ENCODE measurements at regions not wholly inside any gene's neighbourhood (a gene's known extent, or its start where the extent isn't known, plus 50 kb on each side); places are given as distances from the start of the nearest gene placed in this dataset.
"Not testable (repeated sequence)": the region's sequence is repeated elsewhere in the genome, so short reads cannot be mapped to it uniquely, and the experiment has no call there.

GRCh38 chr4:23962462-23962861 lies 72.6 kb upstream of the PPARGC1A start:
- H3K27ac ChIP-seq (ENCODE audit: low read depth in 1 of 2, low read length in 2 of 2): no peak overlapping the region
- H3K9ac ChIP-seq (ENCODE audit: low read depth in 1 of 2, low read length in 2 of 2): no peak overlapping the region
- WGBS: 62% methylated on average over 2 of the region's 2 CpGs
- no peaks in the 10 kb centered on the region for H3K36me3 ChIP-seq (ENCODE audit: control insufficient read depth in 4 of 4, insufficient read depth in 3 of 4, low read depth in 1 of 4, low read length in 3 of 4)
- peaks cover 0 to 10% (median 1%) of the 10 kb centered on the region in 4 donors for H3K4me1 ChIP-seq (ENCODE audit: control insufficient read depth in 4 of 4, insufficient read depth in 4 of 4, low read length in 3 of 4)
- TF ChIP-seq, protein P1, sequence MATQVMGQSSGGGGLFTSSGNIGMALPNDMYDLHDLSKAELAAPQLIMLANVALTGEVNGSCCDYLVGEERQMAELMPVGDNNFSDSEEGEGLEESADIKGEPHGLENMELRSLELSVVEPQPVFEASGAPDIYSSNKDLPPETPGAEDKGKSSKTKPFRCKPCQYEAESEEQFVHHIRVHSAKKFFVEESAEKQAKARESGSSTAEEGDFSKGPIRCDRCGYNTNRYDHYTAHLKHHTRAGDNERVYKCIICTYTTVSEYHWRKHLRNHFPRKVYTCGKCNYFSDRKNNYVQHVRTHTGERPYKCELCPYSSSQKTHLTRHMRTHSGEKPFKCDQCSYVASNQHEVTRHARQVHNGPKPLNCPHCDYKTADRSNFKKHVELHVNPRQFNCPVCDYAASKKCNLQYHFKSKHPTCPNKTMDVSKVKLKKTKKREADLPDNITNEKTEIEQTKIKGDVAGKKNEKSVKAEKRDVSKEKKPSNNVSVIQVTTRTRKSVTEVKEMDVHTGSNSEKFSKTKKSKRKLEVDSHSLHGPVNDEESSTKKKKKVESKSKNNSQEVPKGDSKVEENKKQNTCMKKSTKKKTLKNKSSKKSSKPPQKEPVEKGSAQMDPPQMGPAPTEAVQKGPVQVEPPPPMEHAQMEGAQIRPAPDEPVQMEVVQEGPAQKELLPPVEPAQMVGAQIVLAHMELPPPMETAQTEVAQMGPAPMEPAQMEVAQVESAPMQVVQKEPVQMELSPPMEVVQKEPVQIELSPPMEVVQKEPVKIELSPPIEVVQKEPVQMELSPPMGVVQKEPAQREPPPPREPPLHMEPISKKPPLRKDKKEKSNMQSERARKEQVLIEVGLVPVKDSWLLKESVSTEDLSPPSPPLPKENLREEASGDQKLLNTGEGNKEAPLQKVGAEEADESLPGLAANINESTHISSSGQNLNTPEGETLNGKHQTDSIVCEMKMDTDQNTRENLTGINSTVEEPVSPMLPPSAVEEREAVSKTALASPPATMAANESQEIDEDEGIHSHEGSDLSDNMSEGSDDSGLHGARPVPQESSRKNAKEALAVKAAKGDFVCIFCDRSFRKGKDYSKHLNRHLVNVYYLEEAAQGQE (IDR thresholded peaks at IDR 0.05): no peak
- peak; percentile 16 for TF ChIP-seq FOXA2 (IDR thresholded peaks at IDR 0.05)
- no peak for TF ChIP-seq SP1 (IDR thresholded peaks at IDR 0.05)
- TF ChIP-seq HNF4G (IDR thresholded peaks at IDR 0.05): no peak
- no peak for TF ChIP-seq CTCF (IDR thresholded peaks at IDR 0.05; ENCODE audit: low read depth, low read length, missing input control)
- TF ChIP-seq, protein P2, sequence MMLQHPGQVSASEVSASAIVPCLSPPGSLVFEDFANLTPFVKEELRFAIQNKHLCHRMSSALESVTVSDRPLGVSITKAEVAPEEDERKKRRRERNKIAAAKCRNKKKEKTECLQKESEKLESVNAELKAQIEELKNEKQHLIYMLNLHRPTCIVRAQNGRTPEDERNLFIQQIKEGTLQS (IDR thresholded peaks at IDR 0.05): no peak
- TF ChIP-seq RAD21 (IDR thresholded peaks at IDR 0.05): no peak
- TF ChIP-seq EGR1 (IDR thresholded peaks at IDR 0.05; ENCODE audit: low read depth in 2 of 2): no peak
- peak in 1 of 2 donors; percentile 34 for TF ChIP-seq RXRA (IDR thresholded peaks at IDR 0.05)
- TF ChIP-seq HNF4A (conservative IDR thresholded peaks at IDR 0.05): peak in 1 of 2 donors; percentile 23
- TF ChIP-seq ZBTB33 (IDR thresholded peaks at IDR 0.05): no peak
- TF ChIP-seq, protein P3, sequence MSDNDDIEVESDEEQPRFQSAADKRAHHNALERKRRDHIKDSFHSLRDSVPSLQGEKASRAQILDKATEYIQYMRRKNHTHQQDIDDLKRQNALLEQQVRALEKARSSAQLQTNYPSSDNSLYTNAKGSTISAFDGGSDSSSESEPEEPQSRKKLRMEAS (IDR thresholded peaks at IDR 0.05): no peak
- no peak for TF ChIP-seq FOXA1 (IDR thresholded peaks at IDR 0.05)
- H3K4me3 ChIP-seq (ENCODE audit: low read depth in 1 of 3, low read length in 3 of 3): no peak overlapping the region
- no peaks in the 10 kb centered on the region for H3K9me3 ChIP-seq (ENCODE audit: control insufficient read depth in 4 of 4, low read length in 3 of 4)
- DNase-seq (ENCODE audit: low spot score): no peak
- no peaks in the 10 kb centered on the region for H3K27me3 ChIP-seq (ENCODE audit: control insufficient read depth in 4 of 4, insufficient read depth in 4 of 4, low read length in 3 of 4)

- 95% methylated on average over 4 of the region's 4 CpGs for WGBS
- DNase-seq (ENCODE audit: low spot score); H3K9ac ChIP-seq (ENCODE audit: low read depth in 1 of 2, low read length in 2 of 2); H3K27me3 ChIP-seq (ENCODE audit: control insufficient read depth in 4 of 4, insufficient read depth in 4 of 4, low read length in 3 of 4); H3K4me1 ChIP-seq (ENCODE audit: control insufficient read depth in 4 of 4, insufficient read depth in 4 of 4, low read length in 3 of 4); H3K9me3 ChIP-seq (ENCODE audit: control insufficient read depth in 4 of 4, low read length in 3 of 4); H3K4me3 ChIP-seq (ENCODE audit: low read depth in 1 of 3, low read length in 3 of 3); H3K36me3 ChIP-seq (ENCODE audit: control insufficient read depth in 4 of 4, insufficient read depth in 3 of 4, low read depth in 1 of 4, low read length in 3 of 4); H3K27ac ChIP-seq (ENCODE audit: low read depth in 1 of 2, low read length in 2 of 2): not testable (repeated sequence)
Measured at GRCh38 chr4:23961395-23961794, 71.5 kb upstream of the PPARGC1A start.
